ENCODE measurements at regions not wholly inside any gene's neighbourhood (a gene's known extent, or its start where the extent isn't known, plus 50 kb on each side); places are given as distances from the start of the nearest gene placed in this dataset.

- POLR2A ChIA-PET: no interaction called here
Measured at GRCh38 chr5:170166101-170166500, 60.4 kb downstream of the FOXI1 start.

GRCh38 chr5:170168002-170168401, 62.3 kb downstream of the FOXI1 start:
- no peak for DNase-seq (ENCODE audit: low read depth, low spot score)
- H3K4me3 ChIP-seq (ENCODE audit: low read depth, low read length): no peak overlapping the region
- peaks cover 2% of the 10 kb centered on the region for H3K27me3 ChIP-seq (ENCODE audit: control insufficient read depth, insufficient read depth, low read length)
- ChIA-PET POLR2A (no interaction called here), CTCF (interaction anchor here (0.5 to 1.1 kb wide), 3 partner anchors 15 to 84 kb away, joined by 3 to 4 read pairs (median 3); no protein-coding TSS in a partner anchor)
- no peaks in the 10 kb centered on the region for H3K9me3 ChIP-seq (ENCODE audit: control insufficient read depth, insufficient read depth, low read length)
- TF ChIP-seq CTCF (IDR thresholded peaks at IDR 0.05; ENCODE audit: low read depth, low read length): no peak
- H3K27ac ChIP-seq (ENCODE audit: low read depth, low read length): no peak overlapping the region

More at GRCh38 chr5:170166101-170166500, 60.4 kb downstream of the FOXI1 start:
- CTCF ChIA-PET: interaction anchor here (1.2 kb wide), 1 partner anchor 65 kb away, joined by 3 read pairs; no protein-coding TSS in a partner anchor
- TF ChIP-seq CTCF (IDR thresholded peaks at IDR 0.05; ENCODE audit: low read depth, low read length): no peak
- no peak overlapping the region for H3K27ac ChIP-seq (ENCODE audit: low read depth, low read length)
- peaks cover 2% of the 10 kb centered on the region for H3K27me3 ChIP-seq (ENCODE audit: control insufficient read depth, insufficient read depth, low read length)
- no peaks in the 10 kb centered on the region for H3K9me3 ChIP-seq (ENCODE audit: control insufficient read depth, insufficient read depth, low read length)
- H3K4me3 ChIP-seq (ENCODE audit: low read depth, low read length): no peak overlapping the region
- no peak for DNase-seq (ENCODE audit: low read depth, low spot score)

- peaks cover 2% of the 10 kb centered on the region for H3K27me3 ChIP-seq (ENCODE audit: control insufficient read depth, insufficient read depth, low read length)
- H3K4me3 ChIP-seq (ENCODE audit: low read depth, low read length): no peak overlapping the region
- no peak for DNase-seq (ENCODE audit: low read depth, low spot score)
- no peak overlapping the region for H3K27ac ChIP-seq (ENCODE audit: low read depth, low read length)
- no peaks in the 10 kb centered on the region for H3K9me3 ChIP-seq (ENCODE audit: control insufficient read depth, insufficient read depth, low read length)
- TF ChIP-seq CTCF (IDR thresholded peaks at IDR 0.05; ENCODE audit: low read depth, low read length): no peak
- CTCF ChIA-PET: interaction anchor here (1.0 kb wide), 1 partner anchor 14 kb away, joined by 4 read pairs; no protein-coding TSS in a partner anchor
- POLR2A ChIA-PET: no interaction called here
Measured at GRCh38 chr5:170168797-170169196, 63.1 kb downstream of the FOXI1 start.

- H3K27me3 ChIP-seq (ENCODE audit: control insufficient read depth, insufficient read depth, low read length): peaks cover 4% of the 10 kb centered on the region
- ChIA-PET POLR2A (no interaction called here), CTCF (interaction anchor here (0.6 to 5.9 kb wide), 2 partner anchors 14 to 1272 kb away, joined by 5 to 36 read pairs; no protein-coding TSS in a partner anchor)
- no peak for TF ChIP-seq CTCF (IDR thresholded peaks at IDR 0.05; ENCODE audit: low read depth, low read length)
- no peak overlapping the region for H3K27ac ChIP-seq (ENCODE audit: low read depth, low read length)
- no peaks in the 10 kb centered on the region for H3K9me3 ChIP-seq (ENCODE audit: control insufficient read depth, insufficient read depth, low read length)
- H3K4me3 ChIP-seq (ENCODE audit: low read depth, low read length): no peak overlapping the region
- no peak for DNase-seq (ENCODE audit: low read depth, low spot score)
Measured at GRCh38 chr5:170169996-170170395, 62.8 kb upstream of the C5orf58 start.

- no peak for DNase-seq (ENCODE audit: low read depth, low spot score)
- H3K27me3 ChIP-seq (ENCODE audit: control insufficient read depth, insufficient read depth, low read length): peaks cover 4% of the 10 kb centered on the region
- ChIA-PET POLR2A (no interaction called here), CTCF (interaction anchor here (5.9 kb wide), 1 partner anchor 12 kb away, joined by 36 read pairs; no protein-coding TSS in a partner anchor)
- no peak for TF ChIP-seq CTCF (IDR thresholded peaks at IDR 0.05; ENCODE audit: low read depth, low read length)
- H3K27ac ChIP-seq (ENCODE audit: low read depth, low read length): no peak overlapping the region
- H3K4me3 ChIP-seq (ENCODE audit: low read depth, low read length): no peak overlapping the region
- H3K9me3 ChIP-seq (ENCODE audit: control insufficient read depth, insufficient read depth, low read length): no peaks in the 10 kb centered on the region
Measured at GRCh38 chr5:170171811-170172210, 61.0 kb upstream of the C5orf58 start.

Data from AG04450 (cell line).